ENCODE measurements at regions not wholly inside any gene's neighbourhood (a gene's known extent, or its start where the extent isn't known, plus 50 kb on each side); places are given as distances from the start of the nearest gene placed in this dataset.

DNA sequence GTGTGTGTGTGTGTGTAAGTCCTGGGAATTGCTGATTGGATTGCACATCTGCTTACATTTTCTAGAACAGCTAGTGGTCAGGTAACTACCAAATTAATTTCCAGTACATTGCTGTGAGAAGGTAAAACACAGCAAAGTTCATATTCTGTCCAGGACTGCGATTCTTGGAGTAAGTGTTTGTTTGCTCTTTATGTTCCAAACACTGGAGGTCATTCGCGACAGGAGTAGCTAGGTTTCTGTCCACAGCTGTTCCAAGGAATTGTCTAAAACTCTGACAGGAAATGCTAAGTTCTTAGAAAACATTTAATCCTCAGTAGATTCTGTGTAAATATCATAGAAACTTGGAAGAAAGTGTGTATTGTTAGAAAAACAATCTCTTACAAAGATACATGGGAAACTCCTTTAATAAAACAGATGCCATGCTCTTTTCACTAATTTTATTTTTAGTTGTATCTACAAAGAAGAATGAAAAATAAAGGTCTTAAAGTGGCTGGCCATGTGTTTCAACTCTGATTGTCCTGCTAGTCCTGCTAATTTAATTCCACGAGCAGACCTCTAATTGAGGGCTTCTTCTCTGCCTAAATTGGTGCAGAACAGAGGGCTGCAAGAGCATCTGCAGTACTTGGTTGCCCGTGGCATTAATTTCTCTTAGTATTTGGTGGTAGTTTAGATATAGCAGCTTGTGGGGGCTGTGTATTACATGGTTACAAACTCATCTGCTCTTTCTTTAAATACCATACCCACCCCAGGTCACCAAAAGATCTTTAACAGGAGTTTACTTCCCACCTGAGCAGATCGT lies 464.5 kb downstream of the RASEF start:
- no peak for DNase-seq

DNA sequence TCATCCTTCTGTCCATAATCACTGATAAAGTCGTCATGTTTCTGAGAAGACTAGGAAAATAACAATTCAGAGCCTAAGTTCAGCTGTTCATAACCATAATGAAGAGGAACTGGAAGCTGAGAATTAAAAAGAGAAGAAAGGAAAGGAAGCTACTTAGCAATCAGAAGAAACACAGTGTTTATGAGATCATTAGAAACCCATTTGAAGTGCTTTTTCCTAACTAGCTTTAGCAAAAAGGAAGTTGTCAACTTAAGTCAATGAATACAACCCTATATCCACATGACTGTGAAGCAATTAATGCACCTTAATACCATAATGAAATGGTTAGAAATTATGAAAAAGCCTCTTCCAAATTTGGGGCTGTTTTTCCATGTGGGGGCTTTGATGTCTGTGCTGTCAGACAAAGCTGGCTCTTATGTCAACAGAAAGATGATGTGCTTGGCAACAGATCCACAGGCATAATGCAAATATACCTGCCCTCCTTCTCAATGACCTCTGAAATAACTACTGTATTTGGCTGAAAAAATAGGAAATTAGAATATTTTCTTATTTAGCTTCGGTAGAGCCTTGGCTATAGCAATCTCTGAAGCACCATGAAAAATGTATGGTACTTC lies 463.5 kb downstream of the RASEF start:
- peak; percentile 40 to 48 for DNase-seq

DNA sequence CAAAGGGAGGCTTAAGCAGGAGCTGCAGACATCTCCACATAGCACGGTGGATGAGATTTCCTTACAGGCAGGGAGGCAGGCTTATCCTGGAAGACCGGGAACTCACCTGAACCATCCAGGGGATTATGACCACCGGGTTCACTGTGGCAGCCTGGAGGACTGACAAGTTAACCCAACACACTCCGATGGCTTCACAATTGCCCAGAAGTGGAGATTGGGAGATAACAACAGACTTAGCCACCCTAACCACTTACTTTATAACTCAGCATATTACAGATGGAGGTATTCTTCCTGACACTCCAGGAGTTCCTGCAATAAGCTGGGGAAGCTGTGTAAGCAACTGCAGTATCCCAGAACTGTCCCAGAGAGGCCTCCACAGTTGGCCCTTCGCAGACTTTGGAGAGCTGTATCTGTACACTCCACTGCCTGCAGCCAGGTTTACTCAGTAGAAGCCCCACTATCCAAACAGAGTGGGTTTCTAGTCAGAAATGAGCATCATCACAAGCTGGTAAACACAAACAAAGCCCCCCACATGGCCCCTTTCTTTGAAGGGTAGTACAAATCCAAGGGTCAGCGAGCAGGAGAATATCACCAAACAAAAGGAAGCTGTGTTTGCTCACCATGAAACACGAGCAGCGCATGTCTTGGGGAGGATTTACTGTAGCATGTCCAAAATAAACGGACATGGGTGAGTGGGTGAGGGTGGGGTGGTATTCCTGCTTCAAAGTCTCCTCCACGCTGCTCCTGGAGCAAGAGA lies 462.2 kb downstream of the RASEF start:
- no peak for DNase-seq

- DNase-seq: no peak
These were observed 461.6 kb downstream of the RASEF start for GRCh38 chr9:82601293-82601771.

GRCh38 chr9:82604947-82605656 lies 457.8 kb downstream of the RASEF start:
- DNase-seq: no peak

DNA sequence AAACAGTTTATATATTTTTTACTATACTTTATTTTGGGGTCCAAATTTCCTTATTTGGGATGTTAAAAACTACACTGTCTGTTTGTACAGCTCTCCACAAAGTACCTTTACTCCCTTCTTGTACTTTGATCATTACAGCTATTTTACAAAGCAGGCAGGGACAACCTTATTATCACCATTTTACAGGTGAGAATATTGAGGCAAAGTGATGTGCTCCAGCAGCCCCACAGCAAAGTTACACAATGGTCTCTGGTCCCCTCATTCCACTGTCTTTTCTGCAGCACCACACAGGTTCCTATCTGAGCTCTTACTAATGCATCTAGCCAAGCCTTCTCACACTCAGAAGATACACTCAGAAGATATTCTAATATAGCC lies 457.3 kb downstream of the RASEF start:
- DNase-seq: no peak

DNA sequence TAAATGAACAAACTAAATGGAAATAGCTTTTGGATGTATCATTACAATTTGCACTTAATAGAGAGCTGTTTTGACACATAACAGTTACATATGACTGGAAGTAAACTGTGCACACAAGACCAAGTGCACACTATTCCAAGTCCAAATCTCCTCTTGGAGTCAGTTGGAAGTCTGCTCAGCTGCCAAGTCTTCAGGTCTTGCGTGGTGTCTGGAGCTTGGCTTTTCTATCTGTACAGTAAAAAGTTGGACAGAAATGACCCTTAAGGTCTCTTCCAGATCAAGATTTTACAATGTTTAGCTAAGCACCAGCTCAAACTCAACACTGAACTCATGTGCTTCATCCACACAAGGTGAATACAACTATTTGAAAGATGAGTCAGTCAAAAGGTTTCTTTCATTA lies 456.9 kb downstream of the RASEF start:
- DNase-seq: no peak

- peak; percentile 54 to 92 for DNase-seq
These were observed 456.2 kb downstream of the RASEF start for GRCh38 chr9:82606492-82607382.

DNA sequence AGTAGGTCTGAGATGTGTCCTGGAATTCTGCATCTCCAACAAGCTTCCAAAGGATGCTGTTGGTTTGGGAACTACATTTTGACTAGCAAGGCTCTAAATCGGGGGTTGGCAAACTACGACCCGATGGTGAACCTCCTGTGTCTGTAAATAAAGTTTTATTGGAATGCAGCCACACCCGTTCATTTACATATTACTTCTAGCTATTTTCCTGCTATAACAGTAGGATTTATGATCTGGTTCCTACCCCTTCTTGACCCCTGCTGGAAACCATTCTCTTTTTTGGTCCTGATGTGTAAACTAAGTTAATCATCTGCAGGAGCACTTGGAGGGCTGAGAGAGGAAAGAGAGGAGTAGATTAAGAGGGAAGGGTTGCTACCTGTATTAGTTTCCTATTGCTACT lies 454.5 kb downstream of the RASEF start:
- DNase-seq: no peak

GRCh38 chr9:82612942-82613341 lies 450.0 kb downstream of the RASEF start:
- no peak for DNase-seq

- no peak for DNase-seq
These were observed 449.4 kb downstream of the RASEF start for GRCh38 chr9:82613498-82613897.

DNA sequence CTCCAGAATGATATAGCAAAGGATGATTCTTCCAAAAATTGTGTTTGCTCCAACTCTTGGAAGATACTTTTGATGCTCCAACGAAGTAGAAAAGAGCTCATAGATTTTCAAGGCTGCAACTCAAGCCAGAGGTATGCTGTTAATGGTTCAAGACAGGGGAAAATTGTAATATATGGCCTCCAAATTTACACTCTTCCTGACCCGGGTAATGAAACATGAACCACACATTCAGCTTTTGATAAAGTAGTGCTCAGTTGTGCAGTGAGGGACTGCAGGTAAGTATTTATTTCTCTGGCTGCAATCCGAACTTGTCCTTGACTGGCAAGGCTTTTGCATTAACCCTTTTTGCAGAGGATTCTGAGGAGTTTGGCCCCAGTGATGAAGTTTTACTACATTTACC lies 446.4 kb downstream of the RASEF start:
- DNase-seq: no peak

- DNase-seq: no peak
These were observed 441.5 kb downstream of the RASEF start for GRCh38 chr9:82621447-82621846.

DNA sequence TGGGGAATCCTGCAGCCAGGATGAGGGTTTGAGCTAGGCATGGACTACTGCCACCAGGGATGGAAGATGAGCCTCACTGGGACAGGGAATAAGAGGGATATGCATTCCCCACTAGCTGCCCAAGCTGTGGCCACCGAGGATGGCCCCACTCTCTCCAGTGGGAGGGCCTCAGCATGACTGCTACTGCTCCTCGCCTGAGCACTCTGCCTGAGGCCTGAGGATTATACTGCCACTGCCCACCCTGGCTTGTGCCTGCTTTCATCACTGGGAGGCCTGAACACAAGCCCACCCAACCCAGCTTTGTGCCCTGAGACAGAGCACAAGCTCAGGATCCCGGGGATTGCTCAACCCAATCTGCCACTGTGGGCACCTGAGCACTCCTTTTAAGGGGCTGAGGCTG lies 425.6 kb downstream of the RASEF start:
- DNase-seq: no peak

DNA sequence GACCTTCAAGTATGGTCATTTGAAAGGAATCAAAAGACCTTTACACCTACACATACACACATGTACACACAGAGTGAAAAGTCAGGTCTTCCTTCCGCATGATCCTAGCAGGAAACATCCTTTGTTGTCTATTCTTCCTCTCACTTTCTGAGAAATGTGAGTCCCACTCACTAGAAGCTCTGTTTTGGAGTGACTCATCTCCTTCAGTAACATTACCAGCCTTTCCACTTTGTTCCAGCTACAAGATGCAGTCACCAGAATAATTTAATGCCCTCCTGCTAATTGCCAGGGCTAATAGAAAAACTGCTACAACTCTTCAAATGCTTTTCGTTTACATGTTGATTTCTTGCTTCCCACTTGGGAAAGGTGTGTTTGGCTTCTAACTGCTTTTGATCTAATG lies 417.3 kb downstream of the RASEF start:
- DNase-seq: no peak

DNA sequence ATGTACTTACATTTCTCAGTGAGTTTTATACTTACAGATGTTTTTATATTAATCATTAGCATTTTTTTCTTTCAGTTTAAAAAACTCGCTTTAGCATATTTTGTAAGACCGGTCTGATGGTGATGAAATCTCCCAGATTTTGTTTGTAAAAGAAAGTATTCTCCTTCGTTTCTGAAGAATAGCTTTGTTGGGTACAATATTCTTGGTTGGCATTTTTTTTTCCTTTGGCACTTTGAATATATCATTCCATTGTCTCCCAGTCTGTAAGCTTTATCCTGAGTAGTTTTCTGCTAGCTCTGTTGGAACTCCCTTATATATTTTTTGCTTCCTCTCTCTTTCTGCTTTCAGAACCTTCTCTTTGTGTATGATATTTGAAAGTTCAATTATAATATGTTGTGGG lies 412.6 kb downstream of the RASEF start:
- DNase-seq: no peak

DNA sequence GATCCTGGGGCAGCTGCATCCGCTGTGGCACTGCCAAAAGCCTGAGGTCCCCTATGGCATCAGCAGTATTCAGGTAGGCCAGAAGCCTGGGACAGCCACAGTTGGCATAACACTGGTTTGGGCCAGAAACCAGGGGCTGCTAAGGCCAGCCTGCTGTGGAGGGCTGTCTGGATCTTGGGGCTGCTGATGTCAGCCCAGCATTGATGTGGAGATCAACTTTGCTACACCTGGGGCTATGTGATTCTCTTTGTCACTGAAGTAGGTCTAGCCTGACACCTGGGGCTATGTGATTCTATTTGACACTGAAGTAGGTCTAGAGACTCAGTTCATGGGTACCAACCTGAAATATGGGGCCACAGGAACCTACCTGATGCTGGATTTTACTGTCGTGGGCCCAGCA lies 411.5 kb downstream of the RASEF start:
- DNase-seq: no peak

- DNase-seq: no peak
These were observed 397.6 kb downstream of the RASEF start for GRCh38 chr9:82665324-82665723.

DNA sequence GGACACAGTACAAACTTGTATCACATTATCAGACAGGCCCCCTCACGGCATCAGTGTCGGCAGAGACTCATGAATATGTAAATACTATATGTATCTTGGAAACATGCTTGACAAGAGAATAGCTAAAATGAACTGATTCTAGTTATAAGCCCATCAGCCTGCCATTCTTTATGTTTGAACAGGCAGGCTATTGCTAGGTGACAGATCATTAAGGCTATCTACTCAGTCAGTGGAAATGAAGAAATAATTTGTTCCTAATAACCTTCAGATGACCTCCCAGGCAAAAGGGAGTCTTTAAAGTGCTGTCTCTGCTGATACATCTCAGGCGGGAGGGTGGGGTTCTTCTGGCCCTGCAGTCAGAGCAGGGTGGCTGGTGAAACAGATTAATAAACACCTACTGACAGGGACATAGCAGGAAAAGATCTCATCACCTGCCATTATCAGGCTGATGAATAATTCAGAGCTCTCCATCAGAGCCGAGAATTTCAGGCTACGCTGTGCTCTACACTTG lies 394.2 kb downstream of the RASEF start:
- DNase-seq: no peak

- no peak for DNase-seq
These were observed 392.9 kb downstream of the RASEF start for GRCh38 chr9:82670000-82670399.

GRCh38 chr9:82670726-82671125 lies 392.2 kb downstream of the RASEF start:
- DNase-seq: no peak

GRCh38 chr9:82673201-82673600 lies 389.7 kb downstream of the RASEF start:
- DNase-seq: no peak

All from inflammatory macrophage treated with lipopolysaccharide for 1 hour (primary cell).